ENCODE measurements at regions not wholly inside any gene's neighbourhood (a gene's known extent, or its start where the extent isn't known, plus 50 kb on each side); places are given as distances from the start of the nearest gene placed in this dataset.

GRCh38 chr4:59834943-59835342 is 1365.2 kb upstream of the ADGRL3 start:
- TF ChIP-seq SIN3A (IDR thresholded peaks at IDR 0.05; ENCODE audit: borderline replicate concordance, insufficient read depth, low read length) (no peak), TAF1 (IDR thresholded peaks at IDR 0.05; ENCODE audit: borderline replicate concordance, insufficient read depth, low read length) (no peak)

Data from PFSK-1 (cell line).